ENCODE measurements at regions not wholly inside any gene's neighbourhood (a gene's known extent, or its start where the extent isn't known, plus 50 kb on each side); places are given as distances from the start of the nearest gene placed in this dataset.
A peak's percentile ranks its signal among the peaks of the same experiment; 100 is the strongest.
"Not testable (repeated sequence)": the region's sequence is repeated elsewhere in the genome, so short reads cannot be mapped to it uniquely, and the experiment has no call there.

GRCh38 chr2:91895091-91895490, 2976.1 kb upstream of the TEKT4 start:
- not testable (repeated sequence) for H3K4me3 ChIP-seq (ENCODE audit: low read depth, low read length); DNase-seq (ENCODE audit: low read depth)
- peak; percentile 18 for TF ChIP-seq CTCF (IDR thresholded peaks at IDR 0.05; ENCODE audit: insufficient read depth, low read depth, low read length, missing control alignments)

- H3K4me3 ChIP-seq (ENCODE audit: low read depth, low read length); DNase-seq (ENCODE audit: low read depth): not testable (repeated sequence)
Measured at GRCh38 chr2:91917602-91918001, 2953.6 kb upstream of the TEKT4 start.

Data from GM12865 (cell line).